IMR-90 (cell line): ENCODE measurements at regions not wholly inside any gene's neighbourhood (a gene's known extent, or its start where the extent isn't known, plus 50 kb on each side); places are given as distances from the start of the nearest gene placed in this dataset.

Experiments used
- CEBPB ChIP-seq: IDR thresholded peaks from 2 replicates; pipeline ENCODE4 v1.6.1; 2012; ENCODE audit warnings: low read depth, low read length, improper control_type of control experiment
- MAZ ChIP-seq: IDR thresholded peaks from 2 replicates; pipeline ENCODE4 v1.6.1; 2012; ENCODE audit warnings: low read depth, mild to moderate bottlenecking, low read length, improper control_type of control experiment, moderate library complexity, borderline replicate concordance
- POLR2A ChIP-seq: IDR thresholded peaks from 2 replicates; pipeline ENCODE4 v1.6.1; 2012; ENCODE audit warnings: mild to moderate bottlenecking, low read depth, low read length
- RAD21 ChIP-seq: IDR thresholded peaks from 2 replicates; pipeline ENCODE4 v1.6.1; 2012; ENCODE audit warnings: low read length, improper control_type of control experiment
- RCOR1 ChIP-seq: IDR thresholded peaks from 2 replicates; pipeline ENCODE4 v1.6.1; 2012; ENCODE audit warnings: mild to moderate bottlenecking, low read length, improper control_type of control experiment; ENCODE audit not compliant: insufficient replicate concordance
- TF ChIP-seq, protein P1 (sequence below): conservative IDR thresholded peaks from 2 replicates; pipeline ENCODE4 v1.5.1; 2012; ENCODE audit warnings: mild to moderate bottlenecking, low read depth, low read length, improper control_type of control experiment
- TF ChIP-seq, protein P2 (sequence below): fragments of 150-350 bp; IDR thresholded peaks from 2 replicates; pipeline ENCODE4 v1.6.1; 2017; ENCODE audit warnings: mild to moderate bottlenecking, antibody characterized with exemption, low read length, low read depth

DNA sequence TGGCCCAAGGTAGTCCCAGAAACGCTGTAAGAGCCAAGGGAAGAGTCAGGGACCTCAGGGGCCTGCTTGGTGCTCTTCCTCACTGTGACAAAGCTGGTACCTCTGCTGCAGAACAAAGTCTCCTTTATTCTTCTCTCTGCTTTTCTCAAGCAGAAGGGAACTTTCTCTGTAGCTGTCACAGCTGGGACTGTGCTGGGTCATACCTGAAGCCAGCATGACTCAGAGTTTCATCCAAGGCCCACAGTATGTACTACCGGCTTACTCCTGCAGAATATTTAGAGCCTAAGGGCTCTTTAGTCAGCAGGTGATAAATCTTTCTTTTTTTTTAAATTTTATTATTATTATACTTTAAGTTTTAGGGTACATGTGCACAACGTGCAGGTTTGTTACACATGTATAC is 183.2 kb downstream of the TINAG start:
- TF ChIP-seq RCOR1 = no peak
- TF ChIP-seq, protein P1, sequence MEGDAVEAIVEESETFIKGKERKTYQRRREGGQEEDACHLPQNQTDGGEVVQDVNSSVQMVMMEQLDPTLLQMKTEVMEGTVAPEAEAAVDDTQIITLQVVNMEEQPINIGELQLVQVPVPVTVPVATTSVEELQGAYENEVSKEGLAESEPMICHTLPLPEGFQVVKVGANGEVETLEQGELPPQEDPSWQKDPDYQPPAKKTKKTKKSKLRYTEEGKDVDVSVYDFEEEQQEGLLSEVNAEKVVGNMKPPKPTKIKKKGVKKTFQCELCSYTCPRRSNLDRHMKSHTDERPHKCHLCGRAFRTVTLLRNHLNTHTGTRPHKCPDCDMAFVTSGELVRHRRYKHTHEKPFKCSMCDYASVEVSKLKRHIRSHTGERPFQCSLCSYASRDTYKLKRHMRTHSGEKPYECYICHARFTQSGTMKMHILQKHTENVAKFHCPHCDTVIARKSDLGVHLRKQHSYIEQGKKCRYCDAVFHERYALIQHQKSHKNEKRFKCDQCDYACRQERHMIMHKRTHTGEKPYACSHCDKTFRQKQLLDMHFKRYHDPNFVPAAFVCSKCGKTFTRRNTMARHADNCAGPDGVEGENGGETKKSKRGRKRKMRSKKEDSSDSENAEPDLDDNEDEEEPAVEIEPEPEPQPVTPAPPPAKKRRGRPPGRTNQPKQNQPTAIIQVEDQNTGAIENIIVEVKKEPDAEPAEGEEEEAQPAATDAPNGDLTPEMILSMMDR = no peak
- TF ChIP-seq CEBPB = no peak
- TF ChIP-seq RAD21 = no peak
- no peak for TF ChIP-seq MAZ
- TF ChIP-seq POLR2A = no peak
- TF ChIP-seq, protein P2, sequence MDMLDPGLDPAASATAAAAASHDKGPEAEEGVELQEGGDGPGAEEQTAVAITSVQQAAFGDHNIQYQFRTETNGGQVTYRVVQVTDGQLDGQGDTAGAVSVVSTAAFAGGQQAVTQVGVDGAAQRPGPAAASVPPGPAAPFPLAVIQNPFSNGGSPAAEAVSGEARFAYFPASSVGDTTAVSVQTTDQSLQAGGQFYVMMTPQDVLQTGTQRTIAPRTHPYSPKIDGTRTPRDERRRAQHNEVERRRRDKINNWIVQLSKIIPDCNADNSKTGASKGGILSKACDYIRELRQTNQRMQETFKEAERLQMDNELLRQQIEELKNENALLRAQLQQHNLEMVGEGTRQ = no peak
